Fibroblast of upper back skin (primary cell): ENCODE measurements at regions not wholly inside any gene's neighbourhood (a gene's known extent, or its start where the extent isn't known, plus 50 kb on each side); places are given as distances from the start of the nearest gene placed in this dataset.

Source experiments
- DNase-seq: peaks from one replicate; pipeline ENCODE4 v3.0.0-alpha.2; 2013

DNA sequence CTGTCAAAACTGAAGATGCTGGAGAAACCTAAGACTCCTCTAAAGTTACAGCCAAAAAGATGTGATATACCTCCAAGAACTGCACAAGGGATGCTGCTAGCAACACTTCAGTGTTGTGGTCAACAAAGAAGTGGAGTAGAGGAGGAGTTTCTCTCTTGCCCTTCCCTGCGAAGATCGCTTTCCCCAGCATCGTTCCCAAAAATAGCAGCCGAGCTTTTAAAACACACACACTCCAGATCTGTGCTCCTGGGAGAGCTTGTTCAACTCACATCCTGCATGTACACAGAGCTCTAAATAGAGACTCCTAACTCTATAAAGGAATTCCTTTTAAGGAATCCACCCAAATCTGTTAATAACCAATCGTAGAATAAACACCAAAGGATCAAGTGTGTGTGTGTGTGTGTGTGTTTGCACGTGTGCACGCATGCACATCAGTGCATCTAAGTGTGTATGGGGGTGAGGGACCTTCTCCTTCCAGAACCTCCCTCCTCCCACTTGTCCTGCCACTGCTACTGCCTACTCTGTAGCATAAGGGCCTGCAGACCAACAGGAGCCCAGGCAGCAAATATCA is 58.5 kb downstream of the PSMG1 start:
- DNase-seq: peak; percentile 59

DNA sequence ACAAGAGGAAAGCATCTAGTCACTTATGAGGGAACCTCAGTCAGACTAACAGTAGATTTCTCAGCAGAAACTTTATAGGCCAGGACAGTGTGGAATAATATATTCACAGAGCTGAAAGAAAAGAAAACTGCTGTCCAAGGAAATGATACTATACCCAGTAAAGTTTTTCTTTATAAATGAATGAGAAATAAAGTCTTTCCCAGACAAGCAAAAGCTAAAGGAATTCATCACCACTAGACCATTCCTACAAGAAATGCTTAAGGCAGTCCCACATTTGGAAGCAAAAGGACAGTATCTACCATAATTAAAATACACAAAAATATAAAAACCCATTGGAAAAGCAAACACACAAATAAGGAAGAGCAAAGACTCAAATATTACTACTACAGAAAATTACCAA is 59.9 kb downstream of the PSMG1 start:
- DNase-seq: no peak

DNA sequence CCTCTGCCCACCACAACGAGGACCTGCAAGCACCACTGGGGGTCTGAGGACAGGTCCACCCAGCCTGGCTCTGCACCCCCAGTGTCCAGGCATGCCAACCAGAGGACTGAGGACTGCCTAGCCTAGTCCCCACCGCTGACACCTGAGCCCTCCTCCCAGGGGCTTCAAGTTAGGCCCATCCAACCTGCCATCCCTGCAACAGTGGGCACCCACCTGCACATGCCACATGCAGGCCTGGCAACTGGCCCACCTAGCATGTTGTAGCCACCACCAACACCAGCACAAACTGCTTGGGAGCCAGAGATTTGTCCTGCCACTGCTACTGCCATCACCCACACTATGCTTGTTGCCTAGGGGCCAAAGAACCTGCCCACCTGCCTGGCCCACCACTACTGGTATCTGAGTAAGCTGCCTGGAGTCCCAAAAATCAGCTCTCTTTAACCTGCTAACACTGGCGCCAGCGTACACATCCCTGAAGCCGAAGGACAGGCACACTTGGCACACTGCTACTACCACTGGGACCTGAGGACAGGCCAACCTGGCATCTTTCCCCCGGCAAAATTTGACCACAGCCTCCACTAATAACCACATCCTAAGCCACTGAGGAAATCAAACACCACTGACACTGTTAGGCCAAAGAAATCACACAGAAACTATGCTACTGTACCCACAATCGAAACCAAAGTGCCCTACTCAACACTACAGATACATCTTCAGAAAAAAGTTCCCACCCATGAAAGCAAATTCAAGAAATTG is 61.5 kb downstream of the PSMG1 start:
- DNase-seq: no peak

DNA sequence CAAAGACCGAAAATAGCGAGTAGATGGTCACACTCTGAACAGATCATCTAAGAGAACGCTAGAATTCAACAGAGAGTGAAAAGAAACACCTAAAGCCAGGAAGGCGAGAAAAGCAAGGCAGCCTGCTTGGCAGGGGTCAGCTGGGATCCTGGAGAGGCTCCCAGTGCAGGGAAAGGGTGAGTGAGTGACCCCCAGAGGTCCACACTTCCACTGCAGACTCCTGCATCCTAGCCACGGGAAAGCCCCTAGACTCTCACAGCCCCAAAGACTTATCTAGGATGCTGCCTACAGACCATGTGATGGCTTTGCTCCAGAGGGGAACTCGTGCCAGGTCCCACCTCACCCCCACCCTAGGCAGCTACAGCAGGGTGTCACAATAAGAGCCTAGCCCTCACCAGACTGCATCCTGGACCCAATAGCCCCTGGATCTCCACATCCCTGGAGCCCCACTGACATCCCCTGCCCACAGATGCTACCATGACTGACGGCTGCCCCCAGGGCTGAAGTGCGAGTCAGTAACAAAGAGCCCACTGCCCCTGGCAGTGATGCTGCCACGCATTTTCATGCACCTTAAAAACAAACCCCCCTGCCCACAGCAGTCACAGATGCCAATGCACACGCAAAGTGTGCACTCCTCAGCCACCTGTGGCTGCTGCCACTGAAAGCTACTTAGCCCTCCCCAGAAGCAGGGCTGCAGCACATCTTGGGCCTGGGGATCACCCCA is 62.2 kb downstream of the PSMG1 start:
- no peak for DNase-seq

DNA sequence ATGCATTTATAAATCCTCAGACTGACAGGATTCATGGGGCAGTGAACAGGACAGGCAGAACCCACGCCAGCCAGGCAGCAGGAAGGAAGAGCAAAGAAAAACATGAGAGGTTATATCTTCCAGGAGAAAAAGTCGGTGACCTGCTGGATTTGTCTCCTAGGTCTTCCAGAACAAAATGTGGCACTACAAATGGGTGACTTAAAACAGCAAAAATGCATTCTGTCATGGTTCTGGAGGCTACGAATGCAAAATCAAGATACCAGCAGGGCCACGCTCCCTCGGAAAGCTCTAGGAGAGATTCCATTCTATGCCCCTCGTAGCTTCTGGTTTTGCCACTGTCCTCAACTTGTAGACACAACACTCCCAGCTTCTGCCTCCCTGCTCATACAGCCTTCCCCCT is 63.4 kb downstream of the PSMG1 start:
- no peak for DNase-seq

DNA sequence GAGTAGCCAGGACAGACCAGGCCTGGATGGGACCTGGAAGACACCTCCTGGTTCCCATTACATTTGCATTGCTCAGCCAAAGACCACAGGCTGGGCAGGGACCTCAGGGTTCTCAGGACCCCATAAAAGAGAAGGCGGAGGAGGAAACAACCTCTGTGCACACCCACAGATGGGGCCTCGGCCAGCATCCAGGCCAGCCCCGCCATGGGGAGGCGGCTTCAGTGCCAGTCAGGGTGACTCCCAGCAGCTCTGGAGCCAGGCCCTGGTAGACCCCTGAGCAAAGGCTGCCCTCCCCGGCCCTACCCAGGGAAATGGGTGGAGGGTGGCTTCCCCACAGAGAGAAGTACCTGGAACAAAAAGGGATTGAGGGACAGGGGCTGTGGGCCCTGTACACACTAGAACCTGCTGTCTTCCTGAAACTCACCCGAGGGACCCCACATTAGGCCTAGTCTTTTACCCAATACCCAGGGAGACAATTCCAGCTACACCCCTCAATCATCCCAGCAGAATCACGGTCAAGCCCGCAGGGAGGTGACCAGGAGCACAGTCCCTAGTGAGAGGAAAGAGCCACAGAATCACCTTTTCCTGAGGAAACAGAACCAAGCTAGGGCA is 64.5 kb downstream of the PSMG1 start:
- no peak for DNase-seq

DNA sequence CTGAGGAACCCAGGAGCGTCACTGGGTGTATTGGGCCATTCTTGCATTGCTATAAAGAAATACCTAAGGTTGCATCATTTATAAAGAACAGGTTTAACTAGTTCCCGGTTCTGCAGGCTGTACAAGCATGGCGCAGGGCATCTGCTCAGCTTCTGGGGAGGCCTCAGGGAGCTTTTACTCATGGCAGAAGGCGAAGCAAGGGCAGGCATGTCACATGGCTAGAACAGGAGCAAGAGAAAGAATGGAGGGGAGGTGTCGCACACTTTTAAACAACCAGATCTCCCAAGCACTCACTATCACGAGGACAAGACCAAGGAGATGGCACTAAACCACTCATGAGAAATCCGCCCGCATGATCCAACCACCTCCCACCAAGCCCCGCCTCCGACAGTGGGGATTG is 65.2 kb downstream of the PSMG1 start:
- no peak for DNase-seq

DNA sequence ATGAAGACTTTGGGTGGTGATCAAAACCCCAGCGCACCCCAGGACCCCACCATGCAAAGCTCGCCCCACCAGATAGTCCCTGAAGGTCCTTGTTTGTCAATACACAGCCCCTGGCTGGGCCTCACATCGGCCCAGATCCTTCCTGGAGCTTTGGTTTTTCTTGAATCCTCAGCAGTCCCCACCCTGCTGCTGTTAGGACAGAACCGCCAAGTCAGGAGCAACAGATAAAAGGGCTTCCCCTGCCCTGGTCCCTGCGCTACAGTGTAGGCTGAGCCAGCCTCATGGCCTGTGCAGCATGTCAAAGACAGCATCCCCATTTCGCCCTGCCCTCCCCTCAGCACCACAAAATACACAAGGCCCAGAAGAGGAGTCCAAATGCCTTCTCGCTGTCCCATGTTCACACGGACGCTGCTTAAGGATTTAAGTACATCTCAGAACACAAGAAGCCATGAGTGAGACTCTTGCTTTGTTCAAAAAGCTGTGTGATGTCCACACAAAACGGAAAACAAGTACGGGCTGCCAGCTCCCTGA is 65.7 kb downstream of the PSMG1 start:
- no peak for DNase-seq

DNA sequence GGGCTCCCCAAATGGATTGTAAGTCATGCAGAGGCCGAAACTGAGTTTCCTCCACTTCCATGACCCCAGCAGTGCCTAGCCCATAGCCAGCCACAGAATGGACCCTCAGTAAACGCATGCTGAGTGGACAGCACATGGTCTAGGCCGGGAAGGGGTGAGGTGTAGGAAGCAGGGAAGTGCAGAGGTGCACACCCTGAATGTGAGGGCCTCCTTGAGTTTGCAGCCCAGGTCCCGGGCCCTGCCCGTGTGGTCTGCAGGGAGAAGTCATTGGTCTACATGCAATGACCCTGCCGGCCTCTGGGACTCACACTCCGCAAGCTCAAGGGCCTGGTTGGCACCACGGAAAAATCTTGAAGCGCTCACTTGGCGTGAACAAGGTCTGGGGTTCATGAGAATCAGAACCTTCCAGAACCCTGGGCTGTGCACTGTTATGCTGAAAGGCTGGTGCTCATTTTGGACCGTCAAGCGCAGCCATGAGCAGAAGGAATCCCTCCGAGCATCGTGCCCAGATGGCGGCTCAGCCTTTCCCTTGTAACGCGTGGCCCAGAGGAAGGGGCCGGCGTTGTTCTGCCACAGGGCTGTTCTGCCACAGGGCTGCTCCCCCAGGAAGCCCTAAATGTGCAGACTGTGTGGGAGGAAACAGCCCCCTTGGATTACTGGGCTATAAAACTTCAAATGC is 66.4 kb downstream of the PSMG1 start:
- no peak for DNase-seq

DNA sequence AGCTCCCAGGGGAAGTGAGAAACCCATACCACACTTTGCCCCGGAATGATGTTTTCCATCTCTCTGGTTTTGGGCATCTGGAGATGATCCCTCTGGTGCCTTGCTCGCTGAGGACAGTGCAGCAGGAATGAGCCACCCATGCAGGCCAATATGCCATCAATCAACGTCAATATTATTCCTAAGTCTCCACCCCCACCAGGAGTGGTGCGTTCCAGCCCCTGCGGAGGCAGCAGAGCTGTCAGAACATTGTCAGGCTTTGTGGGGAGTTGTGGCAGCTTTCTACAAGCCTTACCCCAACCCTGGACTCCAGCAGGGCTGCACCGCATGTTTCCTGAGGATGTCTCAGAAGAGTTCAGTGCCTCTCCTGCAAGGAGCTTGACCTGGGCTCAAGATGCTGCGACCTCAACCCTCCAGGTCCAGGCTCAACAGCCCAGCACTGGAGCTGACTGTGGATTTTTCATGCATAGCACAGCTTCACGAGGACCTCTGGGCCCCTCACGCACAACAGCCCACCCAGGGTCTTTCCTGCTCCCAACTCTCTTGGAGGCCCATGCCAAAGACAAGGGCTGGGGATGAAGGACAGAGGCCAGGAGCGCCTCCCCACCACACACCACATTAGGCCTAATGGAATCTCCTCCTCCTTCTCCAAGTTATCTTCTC is 67.5 kb downstream of the PSMG1 start:
- DNase-seq: peak; percentile 79

DNA sequence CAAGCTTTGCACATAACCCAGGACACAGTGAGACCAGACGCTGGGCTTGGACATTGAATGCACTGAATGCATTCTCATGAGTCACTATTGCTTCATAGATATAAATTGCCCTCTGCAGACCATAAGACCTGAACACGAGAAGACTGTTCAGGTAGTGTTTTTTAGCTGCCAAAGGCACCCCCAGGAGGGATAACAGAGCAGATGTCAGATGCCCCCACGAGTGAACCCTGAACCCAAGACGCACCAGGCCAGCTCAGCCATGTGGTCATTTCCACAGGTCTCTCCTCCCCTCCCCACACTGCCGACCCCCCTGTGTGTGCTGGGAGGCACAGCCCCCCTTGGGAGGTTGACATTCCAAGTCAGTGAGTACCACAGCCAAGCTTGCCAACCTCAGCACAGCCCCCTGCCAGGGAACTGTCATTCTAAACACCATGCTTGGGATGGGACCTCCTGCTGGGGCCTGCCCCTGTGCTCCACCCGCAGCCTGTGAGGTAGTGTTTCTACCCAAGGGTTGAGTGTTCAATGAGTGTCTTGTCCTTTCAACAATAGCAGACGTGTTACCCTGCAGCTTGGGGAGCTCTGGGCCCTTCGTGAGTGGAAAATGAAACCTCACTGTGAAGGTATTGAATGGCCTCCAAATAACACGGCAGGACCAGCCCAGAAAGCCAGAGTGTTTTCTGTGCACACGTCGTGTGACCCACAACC is 68.2 kb downstream of the PSMG1 start:
- peak; percentile 90 for DNase-seq

DNA sequence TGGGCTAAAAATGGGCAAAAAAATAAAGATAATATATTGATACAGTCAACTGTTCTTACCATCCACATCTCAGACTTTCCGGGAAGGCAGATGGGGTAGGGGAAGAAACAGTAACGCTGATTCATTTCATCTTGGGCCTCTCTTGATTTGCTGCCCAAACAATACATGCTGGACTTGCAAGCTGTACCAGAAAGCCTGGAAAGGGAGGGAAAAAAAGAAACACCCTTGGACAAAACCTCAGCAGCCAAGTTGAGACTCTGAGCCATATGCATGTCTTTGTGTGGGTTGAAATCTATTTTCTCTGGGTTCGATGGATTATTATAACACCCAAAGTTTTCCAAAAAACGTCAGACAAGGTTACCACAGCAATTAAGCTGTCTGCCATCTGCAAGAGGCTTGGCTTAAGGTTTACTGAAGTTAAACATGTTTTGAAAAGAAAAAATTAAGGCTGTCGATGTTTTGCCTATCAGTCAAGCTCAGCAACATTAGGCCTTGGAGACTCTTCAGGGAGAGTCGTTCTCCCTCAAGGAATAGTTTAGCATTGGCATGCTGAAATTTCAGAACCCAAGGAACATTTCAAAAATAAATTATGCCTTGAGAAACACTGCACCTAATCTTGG is 71.2 kb downstream of the PSMG1 start:
- peak; percentile 52 for DNase-seq

DNA sequence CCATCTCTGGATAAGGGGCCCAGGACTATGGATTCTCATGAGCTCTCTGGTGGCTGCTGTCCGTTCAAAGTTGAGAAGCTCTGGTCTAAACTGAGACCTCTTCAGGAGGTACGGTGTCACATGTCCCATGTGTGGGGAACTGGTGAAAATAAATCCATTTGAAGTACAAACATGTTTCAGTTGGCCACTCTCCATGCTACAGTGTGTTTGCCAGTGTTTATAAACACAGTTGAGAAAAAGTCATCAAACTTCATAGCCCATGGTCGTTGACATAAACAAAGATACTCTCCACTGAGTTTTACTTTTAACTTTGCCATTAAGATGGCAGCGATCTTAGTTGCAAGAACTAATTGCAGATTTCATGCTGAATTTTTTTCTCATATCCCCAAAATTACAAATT is 72.8 kb downstream of the PSMG1 start:
- no peak for DNase-seq

DNA sequence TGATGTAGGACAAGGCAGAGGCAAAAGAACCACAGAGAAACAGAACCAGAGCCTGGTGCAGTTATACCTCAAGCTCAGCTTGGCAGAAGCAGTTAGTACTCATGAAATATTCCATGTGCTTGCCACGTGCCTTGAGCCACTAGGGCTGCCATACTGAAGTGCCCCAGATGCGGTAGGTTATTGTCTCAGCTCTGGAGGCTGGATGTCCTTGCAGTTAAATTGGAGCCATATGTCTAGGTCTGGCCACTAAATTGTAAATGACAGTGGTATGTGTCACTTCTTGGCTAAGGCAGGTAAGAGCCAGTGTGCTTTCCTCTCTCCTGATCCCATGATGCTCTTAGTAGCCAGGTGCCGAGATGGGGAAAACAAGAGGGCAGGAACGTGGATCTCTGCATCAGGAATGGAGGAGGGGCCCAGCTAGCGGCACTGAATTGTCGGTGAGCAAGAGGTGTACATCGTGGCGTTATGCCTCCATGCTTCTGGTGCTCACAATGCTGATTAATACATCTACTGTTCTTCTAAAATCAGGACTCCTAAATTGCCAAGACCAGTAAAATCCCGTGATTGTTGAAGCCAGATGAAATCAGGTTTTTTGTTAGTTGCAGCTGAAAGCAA is 73.5 kb downstream of the PSMG1 start:
- no peak for DNase-seq

DNA sequence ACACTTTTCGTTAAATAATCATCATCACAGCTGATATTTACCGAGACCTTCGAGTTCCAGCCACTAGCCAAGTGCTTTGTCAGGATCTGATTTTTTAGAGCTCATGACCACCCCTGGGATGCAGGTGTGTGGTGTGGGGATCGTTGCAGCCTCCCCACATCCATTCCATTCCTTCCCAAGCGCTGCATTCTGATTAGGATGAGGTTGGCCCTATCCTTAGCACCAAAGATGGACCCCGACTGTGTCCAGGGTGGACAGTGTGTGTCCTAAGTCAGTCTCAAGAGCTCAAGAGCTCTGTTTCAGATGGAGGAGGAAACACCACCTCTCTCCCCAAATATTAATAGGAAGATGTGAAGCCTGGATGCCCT is 74.1 kb downstream of the PSMG1 start:
- no peak for DNase-seq

DNA sequence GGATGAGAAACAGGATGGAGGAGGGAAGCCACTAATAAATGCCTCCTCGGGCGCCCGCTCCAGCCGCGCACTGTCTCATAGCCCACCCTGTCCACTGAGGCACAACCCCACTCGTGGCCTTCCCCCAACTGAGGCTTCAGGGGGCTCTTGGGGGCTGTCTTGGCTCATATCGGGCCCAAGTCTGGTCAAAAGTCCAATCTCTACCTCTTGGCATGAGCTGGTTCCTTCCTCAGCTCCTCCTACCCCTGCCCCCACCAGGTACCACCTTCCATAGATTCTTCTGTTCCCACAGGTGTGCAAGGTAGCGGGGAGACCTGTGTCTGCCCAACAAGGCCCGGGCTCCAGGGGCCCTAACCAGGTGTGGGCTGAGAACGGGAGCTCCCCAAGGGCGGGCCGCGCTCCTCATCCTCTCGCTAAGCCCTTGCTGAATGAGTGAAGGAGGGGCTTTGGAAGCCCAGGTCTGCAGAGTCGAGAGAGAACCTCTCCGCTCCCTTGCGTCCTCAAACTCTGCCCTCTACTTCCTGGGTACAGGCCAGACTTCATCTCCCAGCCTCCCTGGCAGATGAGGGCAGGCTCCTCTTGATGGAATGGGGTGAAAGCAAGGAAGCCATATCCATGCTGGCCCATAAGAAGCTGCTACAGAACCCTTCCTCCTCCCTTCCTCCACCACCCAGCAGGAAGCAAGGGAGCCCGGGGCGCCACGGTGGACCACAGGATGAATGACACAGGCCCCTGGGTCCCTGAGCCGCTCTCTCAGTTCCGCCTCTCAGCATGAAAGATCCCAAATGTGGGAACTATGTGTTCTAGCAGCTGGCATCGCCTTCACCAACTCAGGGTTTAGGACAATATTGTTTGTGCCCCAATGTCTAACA is 74.7 kb downstream of the PSMG1 start:
- DNase-seq: no peak

DNA sequence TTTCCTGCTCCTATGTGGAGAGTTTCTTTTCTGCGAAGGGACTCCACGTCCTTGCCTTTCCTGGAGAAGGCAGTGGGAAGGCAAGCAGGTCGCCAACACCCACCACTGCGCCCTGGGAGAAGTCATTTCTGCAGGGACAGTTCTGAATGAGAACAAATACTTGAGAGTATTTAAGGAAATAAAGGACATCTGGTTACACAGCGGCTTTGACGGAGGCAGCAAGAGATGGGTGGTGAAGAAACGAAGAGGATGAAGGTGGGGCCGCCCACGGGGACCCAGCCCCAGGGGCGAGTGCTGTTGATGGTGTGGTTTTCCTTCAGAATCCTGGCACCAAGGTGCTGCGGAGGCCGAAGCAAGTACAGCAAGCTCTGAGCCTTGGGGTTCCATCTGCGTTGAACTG is 75.5 kb downstream of the PSMG1 start:
- no peak for DNase-seq

DNA sequence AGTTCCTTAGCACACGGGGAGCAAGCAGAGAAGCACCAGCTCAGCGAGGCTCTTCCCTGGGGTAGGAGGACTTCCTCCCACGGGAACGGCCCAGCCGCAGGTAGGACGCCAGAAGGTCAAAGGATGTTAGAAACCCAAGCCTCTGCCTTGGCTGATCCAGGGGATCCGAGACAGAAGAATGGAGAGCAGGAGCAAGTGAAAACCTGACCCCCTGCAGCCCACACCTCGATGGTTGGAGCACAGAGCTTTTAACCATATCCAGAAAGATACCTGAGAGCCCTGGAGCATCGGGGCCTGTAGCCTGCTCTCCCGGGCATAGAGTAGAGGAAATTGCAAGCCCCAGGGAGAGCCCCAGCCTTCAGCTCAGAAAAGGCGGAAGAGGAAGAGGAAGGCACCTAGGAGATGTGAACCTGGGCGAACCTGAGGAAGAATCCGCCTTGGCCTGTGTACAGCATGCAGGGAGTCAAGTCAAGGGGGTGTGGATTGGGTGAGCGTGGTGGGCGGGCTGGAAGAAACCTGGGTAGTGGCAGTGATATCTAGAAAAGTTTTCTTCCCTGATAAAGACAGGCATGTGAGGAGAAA is 76.3 kb downstream of the PSMG1 start:
- DNase-seq: no peak

DNA sequence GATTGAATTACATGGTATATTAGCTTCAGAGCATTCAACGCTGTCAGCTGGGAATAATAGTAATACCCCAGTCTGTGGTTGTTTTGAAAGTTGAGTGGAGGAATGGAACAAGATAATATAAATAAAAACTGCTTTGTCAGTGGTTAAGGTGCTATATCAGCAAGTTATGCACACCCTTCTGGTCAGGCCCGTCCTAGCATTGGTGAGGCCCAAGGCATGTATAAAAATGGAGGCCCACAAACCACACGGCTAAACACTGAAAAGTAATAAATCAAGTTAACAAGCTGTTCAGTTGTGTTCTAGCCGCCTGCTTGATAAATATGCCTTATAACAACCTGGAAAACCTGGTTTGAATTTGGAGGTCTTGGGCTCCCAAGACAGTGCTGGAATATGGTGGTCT is 77.4 kb downstream of the PSMG1 start:
- no peak for DNase-seq
